KMS-11 (cell line): ENCODE measurements at regions not wholly inside any gene's neighbourhood (a gene's known extent, or its start where the extent isn't known, plus 50 kb on each side); places are given as distances from the start of the nearest gene placed in this dataset.

Experiments used
- H2AFZ ChIP-seq: fragments of 200-600 bp; sonication (generic); 2 replicates; pipeline ENCODE4 v1.6.1; 2016; ENCODE audit warnings: antibody characterized with exemption, mixed run types, low read depth
- H3K27ac ChIP-seq: fragments of 200-600 bp; sonication (generic); 2 replicates; pipeline ENCODE4 v1.6.1; 2016; ENCODE audit warnings: mild to moderate bottlenecking, mixed run types
- H3K27me3 ChIP-seq: fragments of 200-600 bp; sonication (generic); 2 replicates; pipeline ENCODE4 v1.6.1; 2017; ENCODE audit warnings: mild to moderate bottlenecking, low read depth, mixed run types, moderate library complexity; ENCODE audit not compliant: insufficient read depth
- H3K36me3 ChIP-seq: fragments of 200-600 bp; sonication (generic); 2 replicates; pipeline ENCODE4 v1.6.1; 2017; ENCODE audit warnings: mild to moderate bottlenecking, mixed run types; ENCODE audit not compliant: insufficient read depth
- H3K4me1 ChIP-seq: fragments of 200-600 bp; sonication (generic); 2 replicates; pipeline ENCODE4 v1.6.1; 2016; ENCODE audit warnings: mild to moderate bottlenecking, low read depth, mixed run types; ENCODE audit not compliant: poor library complexity, severe bottlenecking
- H3K4me2 ChIP-seq: fragments of 200-600 bp; sonication (generic); 2 replicates; pipeline ENCODE4 v1.7.0; 2016; ENCODE audit warnings: mild to moderate bottlenecking, mixed run types
- H3K4me3 ChIP-seq: fragments of 200-600 bp; sonication (generic); IDR thresholded peaks from 2 replicates; pipeline ENCODE4 v1.6.1; 2017; ENCODE audit warnings: low read depth, low read length, mixed read lengths; ENCODE audit not compliant: insufficient read depth
- H3K79me2 ChIP-seq: fragments of 200-600 bp; sonication (generic); 2 replicates; pipeline ENCODE4 v1.6.1; 2016; ENCODE audit warnings: low read depth, mixed run types; ENCODE audit not compliant: insufficient read depth
- H3K9ac ChIP-seq: fragments of 200-600 bp; sonication (generic); 2 replicates; pipeline ENCODE4 v1.6.1; 2016; ENCODE audit warnings: mild to moderate bottlenecking, mixed run types
- H4K20me1 ChIP-seq: fragments of 200-600 bp; sonication (generic); 2 replicates; pipeline ENCODE4 v1.6.1; 2016; ENCODE audit warnings: mild to moderate bottlenecking, mixed run types; ENCODE audit not compliant: insufficient read depth
- CTCF ChIP-seq: fragments of 200-600 bp; sonication (generic); conservative IDR thresholded peaks from 2 replicates; pipeline ENCODE4 v1.6.1; 2017; ENCODE audit warnings: low read depth, mild to moderate bottlenecking, antibody characterized with exemption, low read length, moderate library complexity, mixed read lengths

DNA sequence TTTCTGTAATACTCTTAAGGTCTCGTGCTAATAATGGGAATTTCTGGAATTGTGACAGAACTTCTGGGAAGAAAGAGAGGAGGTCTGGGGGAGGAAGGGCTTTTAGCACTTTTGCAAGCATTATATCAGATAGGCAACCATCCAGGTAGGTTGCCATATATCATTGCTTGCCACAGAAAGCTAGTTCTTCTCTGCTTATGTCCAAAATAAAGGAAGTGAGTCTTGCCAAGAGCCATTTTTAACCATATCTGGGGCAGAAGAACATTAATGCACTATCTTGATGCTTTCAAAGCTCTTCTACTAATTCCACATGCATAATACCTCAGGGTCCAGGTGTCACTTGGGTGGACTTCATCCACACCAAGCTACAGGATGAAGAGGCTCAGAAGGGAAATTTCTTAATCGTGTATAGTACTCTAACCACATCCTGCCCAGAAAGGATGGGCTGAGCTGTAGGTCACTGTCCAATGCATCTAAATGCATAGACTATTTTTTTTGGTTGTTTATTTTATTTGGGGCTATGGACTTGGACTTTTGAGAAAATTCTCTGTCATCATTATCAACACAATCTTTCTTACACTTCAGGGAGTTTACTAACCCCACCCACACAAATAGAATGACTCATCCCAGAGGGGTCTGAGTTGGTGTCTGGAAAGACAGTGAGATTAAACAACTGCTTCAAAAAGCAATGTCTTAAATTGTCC lies 68.9 kb upstream of the ADO start:
- Histone ChIP-seq H3K36me3 (no peaks in the 10 kb centered on the region), H3K9ac (no peak overlapping the region), H3K4me3 (no peak overlapping the region), H3K4me2 (no peak overlapping the region), H3K79me2 (no peaks in the 10 kb centered on the region), H3K27me3 (no peaks in the 10 kb centered on the region), H3K27ac (no peak overlapping the region), H3K4me1 (peaks cover 39% of the 10 kb centered on the region), H2AFZ (no peak overlapping the region), H4K20me1 (no peaks in the 10 kb centered on the region)
- no peak for TF ChIP-seq CTCF

- no peaks in the 10 kb centered on the region for H4K20me1 ChIP-seq
- H3K36me3 ChIP-seq, result no peaks in the 10 kb centered on the region
- H3K79me2 ChIP-seq, result no peaks in the 10 kb centered on the region
- no peak for TF ChIP-seq CTCF
- H3K4me1 ChIP-seq, result peaks cover 39% of the 10 kb centered on the region
- H3K27me3 ChIP-seq, result no peaks in the 10 kb centered on the region
- no peak overlapping the region for H3K27ac ChIP-seq
- no peak overlapping the region for H3K4me3 ChIP-seq
- no peak overlapping the region for H3K4me2 ChIP-seq
- H3K9ac ChIP-seq, result no peak overlapping the region
- H2AFZ ChIP-seq, result no peak overlapping the region
Observed at GRCh38 chr10:62736168-62736546, 68.4 kb upstream of the ADO start.

DNA sequence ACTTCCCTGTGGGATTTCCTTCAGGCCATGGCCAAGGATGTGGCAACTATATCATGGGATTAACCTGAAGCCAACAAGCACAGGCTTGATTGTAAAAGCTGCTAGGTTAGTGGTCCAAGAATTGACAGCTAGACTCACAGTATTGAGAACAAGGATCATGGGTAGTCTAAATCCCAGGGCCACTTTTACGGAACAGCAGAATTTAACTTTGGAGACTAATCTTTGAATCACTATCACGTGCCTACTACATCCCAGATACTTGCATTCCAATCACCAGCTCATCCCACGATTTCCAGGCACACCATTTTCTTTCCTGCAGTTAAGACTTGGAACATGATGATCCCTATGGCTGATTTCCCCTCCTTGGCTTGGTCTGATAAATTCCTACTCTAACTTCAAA lies 65.6 kb upstream of the ADO start:
- Histone ChIP-seq H3K79me2 (no peaks in the 10 kb centered on the region), H3K4me3 (no peak overlapping the region), H3K27ac (no peak overlapping the region), H3K36me3 (no peaks in the 10 kb centered on the region), H2AFZ (no peak overlapping the region), H3K27me3 (no peaks in the 10 kb centered on the region), H3K9ac (no peak overlapping the region), H4K20me1 (no peaks in the 10 kb centered on the region), H3K4me2 (no peak overlapping the region), H3K4me1 (peaks cover 12% of the 10 kb centered on the region)
- no peak for TF ChIP-seq CTCF

DNA sequence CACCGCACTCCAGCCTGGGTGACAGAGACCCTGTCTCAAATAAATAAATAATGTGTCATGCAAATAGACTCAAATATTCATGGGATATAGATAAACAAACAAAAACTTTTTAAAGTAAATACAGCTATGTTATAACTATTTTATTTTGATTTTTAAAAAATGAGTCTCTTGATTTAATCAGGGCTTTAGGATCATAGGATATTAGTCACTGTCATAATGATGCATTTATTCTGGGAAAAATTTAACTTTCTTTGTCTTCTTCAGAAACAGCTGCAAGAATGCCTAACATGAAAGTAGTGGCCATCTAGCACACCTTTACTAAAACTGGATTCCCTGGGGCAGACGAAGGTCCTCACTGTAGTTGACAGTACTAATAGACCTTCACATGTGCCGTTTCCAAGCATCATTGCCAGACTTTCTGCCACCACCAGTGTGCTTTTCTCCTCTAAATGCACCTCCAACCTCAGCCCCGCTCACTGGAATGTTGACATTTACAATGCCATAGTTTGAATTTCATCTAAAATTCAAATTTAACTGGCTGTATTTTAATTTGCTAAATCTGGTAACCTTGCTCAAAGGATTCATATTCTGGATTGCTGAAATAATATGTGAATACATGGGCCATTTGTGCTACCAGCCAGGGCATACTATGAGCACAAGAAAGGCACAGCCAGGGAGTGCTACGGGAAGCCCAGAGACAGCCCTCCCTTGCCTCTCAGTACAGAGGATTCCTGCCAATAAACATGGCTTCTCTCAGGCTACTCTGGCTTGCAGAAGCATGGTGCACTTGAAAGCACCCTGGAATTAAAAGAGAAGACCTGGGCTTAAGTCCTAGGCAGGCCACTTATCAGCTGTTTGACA lies 63.4 kb upstream of the ADO start:
- no peak overlapping the region for H3K9ac ChIP-seq
- H4K20me1 ChIP-seq, result no peaks in the 10 kb centered on the region
- no peak overlapping the region for H3K4me2 ChIP-seq
- H3K27me3 ChIP-seq, result no peaks in the 10 kb centered on the region
- H3K4me1 ChIP-seq, result no peaks in the 10 kb centered on the region
- H2AFZ ChIP-seq, result no peak overlapping the region
- no peak overlapping the region for H3K27ac ChIP-seq
- no peaks in the 10 kb centered on the region for H3K79me2 ChIP-seq
- no peak overlapping the region for H3K4me3 ChIP-seq
- no peaks in the 10 kb centered on the region for H3K36me3 ChIP-seq
- TF ChIP-seq CTCF, result no peak
